GM23338 (cell line): ENCODE measurements at regions not wholly inside any gene's neighbourhood (a gene's known extent, or its start where the extent isn't known, plus 50 kb on each side); places are given as distances from the start of the nearest gene placed in this dataset.

ENCODE experiments used
- CREB1 ChIP-seq: fragments of 250-450 bp; sonication (Bioruptor Pico); IDR thresholded peaks from 2 replicates; pipeline ENCODE4 v1.5.0; 2020; ENCODE audit warnings: low read depth, mild to moderate bottlenecking, moderate library complexity
- CTCF ChIP-seq, 2 experiments: fragments of 200-600 bp in 1 of 2; sonication (generic) in 1 of 2; conservative IDR thresholded peaks; 2 replicates each; pipeline versions ENCODE4 v1.5.1 to v1.6.1; 2016 to 2017; ENCODE audit warnings: antibody characterized with exemption in 2 of 2, low read depth in 2 of 2, mild to moderate bottlenecking in 2 of 2, moderate library complexity in 1 of 2
- EZH2phosphoT487 ChIP-seq: fragments of 200-600 bp; sonication (generic); IDR thresholded peaks from one replicate; pipeline ENCODE4 v1.8.1; 2018; ENCODE audit warnings: antibody characterized with exemption; ENCODE audit not compliant: unreplicated experiment

DNA sequence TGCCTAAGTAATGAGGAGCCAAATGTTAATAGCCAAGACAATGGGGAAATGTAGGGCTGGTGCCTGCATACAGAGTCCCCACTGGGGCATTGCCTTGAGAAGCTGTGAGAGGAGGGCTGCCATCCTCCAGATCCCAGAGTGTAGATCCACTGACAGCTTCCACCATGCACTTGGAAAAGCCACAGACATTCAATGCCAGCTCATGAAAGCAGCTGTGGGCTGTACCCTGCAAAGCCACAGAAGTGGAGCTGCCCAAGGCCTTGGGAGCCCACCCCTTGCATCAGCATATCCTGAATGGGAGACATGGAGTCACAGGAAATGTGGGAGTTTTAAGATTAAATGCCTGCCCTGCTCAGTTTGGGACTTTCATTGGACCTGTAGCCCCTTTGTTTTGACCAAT lies 244.7 kb downstream of the BTG1 start:
- TF ChIP-seq CTCF (conservative IDR thresholded peaks at IDR 0.05; ENCODE audit: low read depth in 2 of 2): no peak
- TF ChIP-seq EZH2phosphoT487: no peak
- TF ChIP-seq CREB1 (CRISPR knock-in tag): no peak
